Heart left ventricle (tissue), 13 donors: ENCODE measurements at regions not wholly inside any gene's neighbourhood (a gene's known extent, or its start where the extent isn't known, plus 50 kb on each side); places are given as distances from the start of the nearest gene placed in this dataset.

ENCODE experiments used
- CTCF ChIP-seq, 12 donors: fragments of 200-600 bp; sonication (generic) in 4 of 12; IDR thresholded peaks; one replicate each; pipeline versions ENCODE4 v1.5.0 to v1.8.0; 2018 to 2022; ENCODE audit warnings: antibody characterized with exemption in 12 of 12, mild to moderate bottlenecking in 5 of 12
- POLR2A ChIP-seq, 2 donors: fragments of 450-650 bp; IDR thresholded peaks; one replicate each; pipeline ENCODE4 v1.6.1; 2017; ENCODE audit warnings: antibody characterized with exemption in 2 of 2, mild to moderate bottlenecking in 2 of 2, moderate library complexity in 2 of 2
- donor health status: ischemic (EF 13 %, LVEDD 7.1; RV severe dilation, severe dysfunction).
- donor health status: DM: no; HTN: yes; CAD: no.
- donor health status: DM: no; HTN: no; CAD: no.
- donor health status: ischemic (EF 25% LVEDD 6.9; RV normal size, moderate dysfunction).
- donor health status: ischemic (EF 25% LVEDD 5.7; RV mildly dilated, moderate dysfunction).
- donor health status: ischemic (EF 35%, LVEDD 5.7; RV mildly dilated, moderate dysfunction).
- donor health status: nonischemic (EF 11% LVEDD 7.7; RV severe dilation, severe dysfunction).
- donor health status: DM: yes; HTN: yes; CAD: no.
- donor health status: PGD.
- donor health status: ischemic (EF 29% LVEDD 5.4; RV normal size, mild dysfunction).
- donor health status: nonischemic (EF 23%, LVEDD 6.1; RV moderate dilation, normal function).

GRCh38 chr12:115030017-115030416 lies 346.0 kb upstream of the TBX3 start:
- no peak for TF ChIP-seq CTCF (IDR thresholded peaks at IDR 0.05)
- no peak for TF ChIP-seq POLR2A (IDR thresholded peaks at IDR 0.05)
